AML-193 (cell line): ENCODE measurements at regions not wholly inside any gene's neighbourhood (a gene's known extent, or its start where the extent isn't known, plus 50 kb on each side); places are given as distances from the start of the nearest gene placed in this dataset.

Experiments
- DNase-seq, 2 experiments: peaks; one replicate each; lab custom pipeline; 2025; lab: John Stamatoyannopoulos, UW

GRCh38 chr22:49051491-49052022 lies 776.1 kb downstream of the BRD1 start:
- DNase-seq, result no peak

- no peak for DNase-seq
Observed at GRCh38 chr22:49049691-49050090, 778.0 kb downstream of the BRD1 start.

- DNase-seq, result no peak
Observed at GRCh38 chr22:49048591-49048990, 779.1 kb downstream of the BRD1 start.

GRCh38 chr22:49047447-49047846 lies 780.2 kb downstream of the BRD1 start:
- no peak for DNase-seq

GRCh38 chr22:49046546-49047361 lies 780.9 kb downstream of the BRD1 start:
- no peak for DNase-seq

GRCh38 chr22:49046000-49046545 lies 781.6 kb downstream of the BRD1 start:
- DNase-seq, result no peak

- DNase-seq, result no peak
Observed at GRCh38 chr22:49045276-49045675, 782.4 kb downstream of the BRD1 start.

- DNase-seq, result no peak
Observed at GRCh38 chr22:49044776-49045175, 782.9 kb downstream of the BRD1 start.

- no peak for DNase-seq
Observed at GRCh38 chr22:49044091-49044490, 783.6 kb downstream of the BRD1 start.

GRCh38 chr22:49042877-49043859 lies 784.5 kb downstream of the BRD1 start:
- no peak for DNase-seq

- DNase-seq, result no peak
Observed at GRCh38 chr22:49042066-49042465, 785.6 kb downstream of the BRD1 start.

GRCh38 chr22:49040754-49041467 lies 786.8 kb downstream of the BRD1 start:
- DNase-seq, result no peak

- DNase-seq, result no peak
Observed at GRCh38 chr22:49040111-49040510, 787.6 kb downstream of the BRD1 start.

GRCh38 chr22:49039625-49040024 lies 788.0 kb downstream of the BRD1 start:
- no peak for DNase-seq

- no peak for DNase-seq
Observed at GRCh38 chr22:49037701-49038245, 789.9 kb downstream of the BRD1 start.

- no peak for DNase-seq
Observed at GRCh38 chr22:49036513-49036912, 791.2 kb downstream of the BRD1 start.

GRCh38 chr22:49035818-49036457 lies 791.7 kb downstream of the BRD1 start:
- DNase-seq, result no peak

- no peak for DNase-seq
Observed at GRCh38 chr22:49034836-49035817, 792.5 kb downstream of the BRD1 start.

- DNase-seq, result no peak
Observed at GRCh38 chr22:49033616-49034015, 794.1 kb downstream of the BRD1 start.

GRCh38 chr22:49032821-49033220 lies 794.9 kb downstream of the BRD1 start:
- DNase-seq, result no peak
